Upper lobe of left lung (tissue), 4 donors: ENCODE measurements at regions not wholly inside any gene's neighbourhood (a gene's known extent, or its start where the extent isn't known, plus 50 kb on each side); places are given as distances from the start of the nearest gene placed in this dataset.

ENCODE experiments used
- EP300 ChIP-seq, 4 donors: sonication (generic); formaldehyde crosslinking; IDR thresholded peaks; one replicate each; pipeline ENCODE4 v1.5.1; 2017; ENCODE audit warnings: antibody characterized with exemption in 4 of 4, control low read depth in 2 of 4
- POLR2A ChIP-seq, 4 donors: fragments of 450-650 bp; IDR thresholded peaks; one replicate each; pipeline ENCODE4 v1.5.1; 2016 to 2017; ENCODE audit warnings: antibody characterized with exemption in 4 of 4, mild to moderate bottlenecking in 2 of 4
- POLR2AphosphoS5 ChIP-seq, 2 donors: sonication (generic); formaldehyde crosslinking; IDR thresholded peaks; one replicate each; pipeline ENCODE4 v1.5.1; 2017; ENCODE audit warnings: antibody characterized with exemption in 2 of 2
- TF ChIP-seq, protein P1 (sequence below), 6 experiments: fragments of 450-650 bp in 4 of 6; fragments of 200-600 bp in 2 of 6; sonication (generic) in 2 of 6; IDR thresholded peaks; one replicate each; pipeline ENCODE4 v1.5.1; 2016 to 2019; ENCODE audit warnings: antibody characterized with exemption in 6 of 6

DNA sequence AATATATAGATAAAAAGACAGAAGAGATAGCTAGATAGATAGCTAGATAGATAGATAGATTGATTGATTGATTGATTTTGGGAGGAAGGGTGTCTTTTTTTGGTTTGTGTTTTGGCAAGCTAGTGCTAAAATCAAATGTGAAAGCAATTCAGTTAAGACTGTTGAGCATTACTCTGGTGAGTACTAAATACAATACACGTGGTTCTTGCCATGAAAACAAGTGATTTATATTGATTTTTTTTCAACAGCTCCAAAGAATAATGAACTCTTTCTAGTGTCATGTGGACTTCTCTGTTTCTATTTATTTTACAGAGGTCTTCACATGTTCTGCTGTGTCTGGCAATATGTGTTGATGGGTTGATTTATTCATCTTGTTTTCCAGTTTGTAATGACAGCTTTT lies 172.0 kb downstream of the POU4F1 start:
- TF ChIP-seq POLR2AphosphoS5 (IDR thresholded peaks at IDR 0.05) (no peak), EP300 (IDR thresholded peaks at IDR 0.05) (no peak), POLR2A (IDR thresholded peaks at IDR 0.05) (no peak)
- TF ChIP-seq, protein P1, sequence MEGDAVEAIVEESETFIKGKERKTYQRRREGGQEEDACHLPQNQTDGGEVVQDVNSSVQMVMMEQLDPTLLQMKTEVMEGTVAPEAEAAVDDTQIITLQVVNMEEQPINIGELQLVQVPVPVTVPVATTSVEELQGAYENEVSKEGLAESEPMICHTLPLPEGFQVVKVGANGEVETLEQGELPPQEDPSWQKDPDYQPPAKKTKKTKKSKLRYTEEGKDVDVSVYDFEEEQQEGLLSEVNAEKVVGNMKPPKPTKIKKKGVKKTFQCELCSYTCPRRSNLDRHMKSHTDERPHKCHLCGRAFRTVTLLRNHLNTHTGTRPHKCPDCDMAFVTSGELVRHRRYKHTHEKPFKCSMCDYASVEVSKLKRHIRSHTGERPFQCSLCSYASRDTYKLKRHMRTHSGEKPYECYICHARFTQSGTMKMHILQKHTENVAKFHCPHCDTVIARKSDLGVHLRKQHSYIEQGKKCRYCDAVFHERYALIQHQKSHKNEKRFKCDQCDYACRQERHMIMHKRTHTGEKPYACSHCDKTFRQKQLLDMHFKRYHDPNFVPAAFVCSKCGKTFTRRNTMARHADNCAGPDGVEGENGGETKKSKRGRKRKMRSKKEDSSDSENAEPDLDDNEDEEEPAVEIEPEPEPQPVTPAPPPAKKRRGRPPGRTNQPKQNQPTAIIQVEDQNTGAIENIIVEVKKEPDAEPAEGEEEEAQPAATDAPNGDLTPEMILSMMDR (IDR thresholded peaks at IDR 0.05) = no peak
